ENCODE measurements at regions not wholly inside any gene's neighbourhood (a gene's known extent, or its start where the extent isn't known, plus 50 kb on each side); places are given as distances from the start of the nearest gene placed in this dataset.

DNA sequence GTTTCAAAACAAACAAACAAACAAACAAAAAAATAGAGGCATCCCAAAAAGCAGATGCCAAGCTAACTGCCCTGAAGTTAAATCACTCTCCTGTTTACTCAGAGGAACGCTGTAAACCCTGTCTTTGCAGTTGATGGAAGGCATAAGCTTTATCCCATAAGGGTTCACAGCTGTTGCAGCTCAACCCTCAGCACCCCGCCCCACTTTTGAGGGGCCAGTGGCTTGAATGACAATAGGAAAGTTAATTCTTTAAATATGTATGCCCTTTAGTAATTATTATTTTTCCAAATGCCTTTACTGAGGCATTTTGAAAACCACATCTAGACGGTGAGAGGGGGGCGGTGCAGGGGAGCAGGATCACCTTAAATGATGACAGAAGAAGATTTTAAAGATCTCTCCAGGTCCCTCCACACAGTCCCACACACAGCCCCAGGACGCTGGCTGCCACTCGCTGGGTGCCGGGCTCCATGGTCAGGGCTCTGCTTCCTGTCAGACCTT, 272.1 kb downstream of the FAM43A start:
- Histone ChIP-seq H3K4me2 (ENCODE audit: low read depth, low read length) (no peak overlapping the region), H4K91ac (ENCODE audit: insufficient read depth, low read depth, low read length) (no peak overlapping the region), H3K9ac (ENCODE audit: low read depth, low read length) (no peak overlapping the region), H2BK120ac (ENCODE audit: low read depth, low read length) (no peak overlapping the region), H3K4ac (ENCODE audit: low read depth, low read length) (no peak overlapping the region), H4K5ac (ENCODE audit: low read depth, low read length) (no peak overlapping the region), H2BK15ac (ENCODE audit: low read depth, low read length) (no peak overlapping the region), H3K79me1 (ENCODE audit: low read depth in 1 of 2, low read length in 2 of 2) (no peaks in the 10 kb centered on the region), H2AFZ (replicated peaks; ENCODE audit: low read length, poor library complexity) (no peak overlapping the region), H3K18ac (ENCODE audit: low read depth, low read length) (no peak overlapping the region), H2BK5ac (ENCODE audit: low read depth, low read length, poor library complexity, severe bottlenecking) (no peak overlapping the region), H4K8ac (ENCODE audit: low read depth in 2 of 2, low read length in 2 of 2) (no peak overlapping the region), H3K4me1 (ENCODE audit: control insufficient read depth, insufficient read depth, low read length) (no peaks in the 10 kb centered on the region), H2AK9ac (replicated peaks; ENCODE audit: low read depth, low read length, poor library complexity) (no peak overlapping the region), H3K4me3 (ENCODE audit: insufficient read depth, low read depth, low read length) (no peak overlapping the region), H3K23ac (ENCODE audit: low read depth, low read length) (no peak overlapping the region), H3K27ac (ENCODE audit: insufficient read depth, low read length) (no peak overlapping the region), H4K20me1 (ENCODE audit: insufficient read depth, low read length) (no peaks in the 10 kb centered on the region), H3K27me3 (ENCODE audit: control insufficient read depth, insufficient read depth, low read length) (peaks cover 49% of the 10 kb centered on the region), H3K56ac (ENCODE audit: extremely low read depth, insufficient read depth, low read length) (no peak overlapping the region), H3K14ac (replicated peaks; ENCODE audit: low read depth, low read length) (no peak overlapping the region), H3K36me3 (ENCODE audit: control insufficient read depth, insufficient read depth, low read length) (no peaks in the 10 kb centered on the region), H3K9me3 (ENCODE audit: control insufficient read depth, insufficient read depth, low read length) (no peaks in the 10 kb centered on the region), H2AK5ac (ENCODE audit: low read depth, low read length) (no peak overlapping the region), H3K9me1 (ENCODE audit: insufficient read depth, low read length) (no peaks in the 10 kb centered on the region), H2BK20ac (ENCODE audit: low read depth, low read length) (no peak overlapping the region)
- ChIA-PET CTCF (no interaction called here), POLR2A (ENCODE audit: unreplicated experiment) (no interaction called here)
- no CpG with 5 or more reads among the region's 7 CpGs for WGBS, 2 experiments (ENCODE audit: extremely low coverage in 2 of 2, insufficient read length in 1 of 2)
- intact Hi-C loops (cut with micrococcal nuclease) = no loop called here
- in situ Hi-C loops (cut with MboI; ENCODE audit: low sequenced_read_pairs) = no loop called here
- ATAC-seq (ENCODE audit: low read depth) (no peak), DNase-seq (no peak)
- TF ChIP-seq RCOR1 (IDR thresholded peaks at IDR 0.05; ENCODE audit: insufficient replicate concordance, low read length) = no peak
- no peak for TF ChIP-seq RAD21 (IDR thresholded peaks at IDR 0.05; ENCODE audit: low read length)
- TF ChIP-seq, protein P1, sequence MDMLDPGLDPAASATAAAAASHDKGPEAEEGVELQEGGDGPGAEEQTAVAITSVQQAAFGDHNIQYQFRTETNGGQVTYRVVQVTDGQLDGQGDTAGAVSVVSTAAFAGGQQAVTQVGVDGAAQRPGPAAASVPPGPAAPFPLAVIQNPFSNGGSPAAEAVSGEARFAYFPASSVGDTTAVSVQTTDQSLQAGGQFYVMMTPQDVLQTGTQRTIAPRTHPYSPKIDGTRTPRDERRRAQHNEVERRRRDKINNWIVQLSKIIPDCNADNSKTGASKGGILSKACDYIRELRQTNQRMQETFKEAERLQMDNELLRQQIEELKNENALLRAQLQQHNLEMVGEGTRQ (IDR thresholded peaks at IDR 0.05; ENCODE audit: low read depth, low read length) = no peak
- no peak for TF ChIP-seq MAFK (IDR thresholded peaks at IDR 0.05; ENCODE audit: low read depth, low read length)
- no peak for TF ChIP-seq POLR2A (IDR thresholded peaks at IDR 0.05; ENCODE audit: low read depth, low read length)
- TF ChIP-seq, protein P2, sequence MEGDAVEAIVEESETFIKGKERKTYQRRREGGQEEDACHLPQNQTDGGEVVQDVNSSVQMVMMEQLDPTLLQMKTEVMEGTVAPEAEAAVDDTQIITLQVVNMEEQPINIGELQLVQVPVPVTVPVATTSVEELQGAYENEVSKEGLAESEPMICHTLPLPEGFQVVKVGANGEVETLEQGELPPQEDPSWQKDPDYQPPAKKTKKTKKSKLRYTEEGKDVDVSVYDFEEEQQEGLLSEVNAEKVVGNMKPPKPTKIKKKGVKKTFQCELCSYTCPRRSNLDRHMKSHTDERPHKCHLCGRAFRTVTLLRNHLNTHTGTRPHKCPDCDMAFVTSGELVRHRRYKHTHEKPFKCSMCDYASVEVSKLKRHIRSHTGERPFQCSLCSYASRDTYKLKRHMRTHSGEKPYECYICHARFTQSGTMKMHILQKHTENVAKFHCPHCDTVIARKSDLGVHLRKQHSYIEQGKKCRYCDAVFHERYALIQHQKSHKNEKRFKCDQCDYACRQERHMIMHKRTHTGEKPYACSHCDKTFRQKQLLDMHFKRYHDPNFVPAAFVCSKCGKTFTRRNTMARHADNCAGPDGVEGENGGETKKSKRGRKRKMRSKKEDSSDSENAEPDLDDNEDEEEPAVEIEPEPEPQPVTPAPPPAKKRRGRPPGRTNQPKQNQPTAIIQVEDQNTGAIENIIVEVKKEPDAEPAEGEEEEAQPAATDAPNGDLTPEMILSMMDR (conservative IDR thresholded peaks at IDR 0.05; ENCODE audit: low read depth, low read length) = no peak
- no peak for TF ChIP-seq ELK1 (IDR thresholded peaks at IDR 0.05; ENCODE audit: borderline replicate concordance, low read depth, low read length)
- no peak for TF ChIP-seq NFE2L2 (IDR thresholded peaks at IDR 0.05; ENCODE audit: low read depth, low read length)
- TF ChIP-seq CEBPB (IDR thresholded peaks at IDR 0.05; ENCODE audit: low read depth, low read length) = no peak
- no peak for TF ChIP-seq SMC3 (IDR thresholded peaks at IDR 0.05; ENCODE audit: low read depth, low read length)
- no peak for TF ChIP-seq CHD1 (IDR thresholded peaks at IDR 0.05; ENCODE audit: low read depth, low read length)
- TF ChIP-seq FOS (IDR thresholded peaks at IDR 0.05; ENCODE audit: low read depth, low read length) = no peak
- no peak for TF ChIP-seq MXI1 (IDR thresholded peaks at IDR 0.05; ENCODE audit: borderline replicate concordance, low read depth, low read length)
- no peak for TF ChIP-seq MAZ (IDR thresholded peaks at IDR 0.05; ENCODE audit: borderline replicate concordance, low read depth, low read length)
- no peak for TF ChIP-seq RFX5 (IDR thresholded peaks at IDR 0.05; ENCODE audit: low read depth, low read length)
- TF ChIP-seq BHLHE40 (IDR thresholded peaks at IDR 0.05; ENCODE audit: low read depth, low read length) = no peak
- BruUV-seq (replicated peaks) = no TSS peak
- dilution Hi-C loops (cut with HindIII; ENCODE audit: low sequenced_read_pairs, unreplicated experiment) = no loop called here

All from IMR-90 (cell line).